DND-41 (cell line): ENCODE measurements at regions not wholly inside any gene's neighbourhood (a gene's known extent, or its start where the extent isn't known, plus 50 kb on each side); places are given as distances from the start of the nearest gene placed in this dataset.

Experiments
- CTCF ChIP-seq: IDR thresholded peaks from 2 replicates; pipeline ENCODE4 v1.5.1; 2012; ENCODE audit warnings: borderline replicate concordance, low read length, moderate library complexity, mild to moderate bottlenecking; ENCODE audit not compliant: poor library complexity, severe bottlenecking; ENCODE audit errors: extremely low read depth
- EZH2 ChIP-seq: IDR thresholded peaks from 3 replicates; pipeline ENCODE4 v1.6.1; 2012; ENCODE audit warnings: borderline replicate concordance, low read depth, mild to moderate bottlenecking, moderate library complexity, low read length, inconsistent platforms; ENCODE audit not compliant: severe bottlenecking

DNA sequence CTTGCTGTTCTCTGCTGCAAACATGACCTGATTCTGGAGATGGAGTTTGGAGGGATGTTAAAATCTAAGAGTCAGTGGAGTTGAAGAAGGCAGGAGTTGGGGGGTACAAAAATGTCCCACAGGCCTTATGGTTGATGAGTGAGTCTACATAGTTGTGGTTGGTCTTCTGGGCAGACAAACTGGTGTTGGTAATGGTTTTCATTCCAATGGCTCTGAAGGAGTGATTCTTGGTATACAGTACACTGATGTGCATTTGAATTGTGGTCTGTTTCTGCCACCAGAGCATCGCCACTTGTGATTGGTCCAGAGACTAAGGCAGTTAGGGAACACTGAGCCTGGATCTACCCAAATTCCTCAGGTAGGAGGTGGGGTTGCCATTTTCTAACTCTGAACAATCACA, 514.1 kb upstream of the CFAP20DC start:
- TF ChIP-seq CTCF (no peak), EZH2 (no peak)
